ENCODE measurements at regions not wholly inside any gene's neighbourhood (a gene's known extent, or its start where the extent isn't known, plus 50 kb on each side); places are given as distances from the start of the nearest gene placed in this dataset.
"Not testable (repeated sequence)": the region's sequence is repeated elsewhere in the genome, so short reads cannot be mapped to it uniquely, and the experiment has no call there.

DNA sequence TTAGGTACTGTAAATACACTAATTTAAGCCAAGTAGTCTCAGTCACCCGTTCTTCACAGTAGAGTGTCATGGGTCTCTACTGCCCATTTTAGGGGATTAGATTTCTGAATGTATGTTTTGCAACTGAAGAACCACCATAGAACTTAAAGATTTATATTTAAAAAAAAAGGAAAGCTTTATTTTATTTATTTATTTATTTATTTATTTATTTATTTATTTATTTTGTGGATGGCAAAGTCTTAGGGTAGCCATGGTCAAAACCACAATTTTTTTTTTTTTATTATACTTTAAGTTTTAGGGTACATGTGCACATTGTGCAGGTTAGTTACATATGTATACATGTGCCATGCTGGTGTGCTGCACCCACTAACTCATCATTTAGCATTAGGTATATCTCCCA lies 960.4 kb upstream of the COX7C start:
- not testable (repeated sequence) for TF ChIP-seq POLR2A, CTCF, POLR2AphosphoS5, EP300 (IDR thresholded peaks at IDR 0.05)

All from gastroesophageal sphincter (tissue), 3 donors.